GM12875 (cell line): ENCODE measurements at regions not wholly inside any gene's neighbourhood (a gene's known extent, or its start where the extent isn't known, plus 50 kb on each side); places are given as distances from the start of the nearest gene placed in this dataset.

Experiments
- H3K4me3 ChIP-seq: one replicate; pipeline ENCODE4 v1.5.1; 2011; ENCODE audit warnings: low read depth, low read length, control low read depth
- CTCF ChIP-seq: IDR thresholded peaks from 2 replicates; pipeline ENCODE4 v1.5.1; 2011; ENCODE audit warnings: low read depth, mild to moderate bottlenecking, control low read depth, inconsistent platforms, low read length, moderate library complexity, borderline replicate concordance; ENCODE audit not compliant: insufficient read depth

DNA sequence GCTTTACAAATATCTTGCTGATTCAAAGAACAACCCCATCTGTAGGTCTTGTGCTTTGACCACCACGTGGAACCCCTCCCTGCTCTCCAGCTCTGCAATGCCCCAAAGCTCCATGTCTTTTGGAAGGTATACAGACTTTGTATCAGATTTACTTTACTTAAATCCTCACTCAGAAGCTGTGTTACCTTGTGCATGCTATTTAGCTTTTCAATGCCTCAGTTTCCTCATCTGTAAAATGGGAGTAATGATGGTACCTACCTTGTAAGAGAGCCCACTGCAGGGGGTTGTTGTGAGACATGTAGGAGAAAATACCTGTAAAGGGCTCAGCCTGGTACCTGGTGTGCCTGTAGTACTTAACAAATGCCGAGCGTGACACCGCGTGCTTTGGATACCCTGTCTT is 200.2 kb upstream of the CHD6 start:
- no peak overlapping the region for H3K4me3 ChIP-seq
- no peak for TF ChIP-seq CTCF

DNA sequence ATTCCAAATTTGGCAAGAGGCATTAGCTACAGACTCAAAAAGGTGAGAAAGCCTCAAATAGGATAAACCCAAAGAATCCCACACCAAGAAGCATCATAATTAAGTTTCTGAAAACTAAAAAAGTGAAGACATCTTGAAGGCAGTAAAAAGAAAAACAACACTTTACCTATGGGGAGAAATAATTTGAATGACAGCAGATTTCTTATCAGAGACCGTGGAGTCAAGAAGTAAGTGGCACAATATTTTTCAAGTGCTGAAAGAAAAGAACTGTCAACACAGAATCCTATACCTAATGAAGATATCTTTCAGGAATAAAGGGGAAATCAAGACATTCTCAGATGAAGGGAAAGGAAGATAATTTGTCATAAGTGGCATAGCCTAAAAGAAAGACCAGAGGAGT is 193.3 kb upstream of the CHD6 start:
- TF ChIP-seq CTCF = no peak
- H3K4me3 ChIP-seq = no peak overlapping the region

DNA sequence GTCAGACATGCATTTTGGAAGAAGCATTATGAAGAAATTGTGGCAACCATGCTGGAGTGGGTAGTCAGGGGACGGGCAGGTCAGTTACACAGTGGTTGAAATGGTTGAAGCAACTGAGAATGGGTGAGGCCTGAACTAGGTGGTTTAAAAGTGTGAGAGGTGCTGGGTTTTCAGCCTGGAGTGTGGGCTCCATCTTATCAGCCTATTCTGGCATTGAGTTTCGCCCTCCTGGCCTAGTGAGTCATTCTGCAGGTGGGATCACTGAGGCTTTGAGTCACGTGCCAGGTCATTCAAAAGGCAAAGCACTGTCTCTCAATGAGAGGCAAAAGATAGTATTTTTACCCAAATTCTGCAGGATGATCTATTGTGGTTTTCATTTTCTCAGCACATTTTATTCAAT is 181.9 kb upstream of the CHD6 start:
- no peak for TF ChIP-seq CTCF
- no peak overlapping the region for H3K4me3 ChIP-seq

DNA sequence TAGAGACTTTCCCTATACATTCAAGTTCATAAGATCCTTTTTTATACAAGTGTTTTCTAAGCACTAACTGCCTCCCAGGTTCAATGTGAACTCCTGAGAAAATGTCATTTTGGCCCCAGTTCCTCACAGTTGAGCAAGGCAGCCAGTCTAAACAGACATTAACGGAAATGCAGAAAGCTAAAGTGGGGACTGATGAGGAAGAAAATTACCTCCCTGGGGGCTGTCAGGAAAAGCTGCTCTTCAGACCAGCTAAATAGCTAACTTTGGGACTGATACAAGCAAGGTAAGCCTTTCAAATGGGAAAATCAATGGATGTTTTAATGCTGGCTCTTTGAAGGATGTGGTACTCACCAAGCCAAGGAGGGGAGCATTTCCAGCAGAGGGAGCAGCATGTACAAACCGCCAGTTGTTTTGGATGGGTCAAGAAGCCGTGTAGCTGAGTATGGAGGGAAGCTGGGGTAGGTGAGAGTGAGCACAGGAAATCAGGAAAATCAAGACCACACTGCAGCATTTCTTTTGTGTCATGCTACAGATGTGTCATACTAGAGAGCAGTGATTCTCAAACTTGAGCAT is 180.8 kb upstream of the CHD6 start:
- TF ChIP-seq CTCF = no peak
- H3K4me3 ChIP-seq = no peak overlapping the region

GRCh38 chr20:41786158-41786557 is 168.0 kb upstream of the CHD6 start:
- no peak for TF ChIP-seq CTCF
- H3K4me3 ChIP-seq = no peak overlapping the region

DNA sequence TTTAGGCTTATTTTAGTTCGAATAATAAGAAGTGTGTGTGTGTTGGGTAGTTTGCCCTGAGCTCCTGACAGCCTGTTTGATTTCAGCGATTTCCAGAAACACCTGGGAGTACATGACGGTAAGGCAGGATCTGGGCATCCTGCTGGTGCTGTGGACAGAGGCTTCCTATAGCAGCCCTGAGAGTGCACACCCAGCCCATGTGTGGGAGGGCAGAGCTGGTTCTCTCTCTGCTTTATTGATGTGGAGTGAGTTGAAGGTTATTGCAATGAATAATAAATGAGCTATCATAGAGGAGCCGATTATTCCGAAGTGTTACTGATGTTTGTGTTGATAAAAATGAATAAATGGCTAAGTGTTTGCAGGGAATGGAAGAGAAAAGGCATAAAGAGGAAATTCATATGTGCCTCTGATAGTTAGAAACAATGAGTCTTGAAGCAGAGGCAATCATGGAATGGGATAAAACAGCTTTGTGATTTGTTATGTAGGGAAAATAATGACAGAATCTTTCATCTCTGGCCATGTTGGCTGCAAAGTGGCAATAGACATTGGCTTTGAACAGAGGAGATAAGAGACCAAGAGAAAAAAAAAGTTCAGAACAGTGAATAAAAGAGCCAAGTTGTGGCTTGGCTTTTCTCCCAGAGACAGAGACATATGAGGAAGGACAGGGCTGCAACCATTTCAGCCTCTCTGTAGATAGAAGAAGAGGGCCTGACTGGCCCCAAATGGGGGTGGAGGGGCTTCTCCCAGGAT is 166.2 kb upstream of the CHD6 start:
- H3K4me3 ChIP-seq = no peak overlapping the region
- no peak for TF ChIP-seq CTCF
